ENCODE measurements at regions not wholly inside any gene's neighbourhood (a gene's known extent, or its start where the extent isn't known, plus 50 kb on each side); places are given as distances from the start of the nearest gene placed in this dataset.

GRCh38 chr2:176936410-176936809 is 276.2 kb upstream of the HNRNPA3 start:
- in situ Hi-C loops (cut with HindIII; ENCODE audit: extremely low pct_ligation_motif_present, low pct_unique_long_range_greater_than_20kb): no loop called here

More at GRCh38 chr2:176936410-176936809, 276.2 kb upstream of the HNRNPA3 start:
- ATAC-seq (no peak), DNase-seq (ENCODE audit: low spot score) (no peak), FAIRE-seq (no peak)
- H2AFZ ChIP-seq (ENCODE audit: low read length): no peak overlapping the region
- no peaks in the 10 kb centered on the region for H3K36me3 ChIP-seq (replicated peaks in 1 of 2; ENCODE audit: control insufficient read depth in 1 of 2, insufficient read depth in 2 of 2, low read length in 2 of 2)
- ChIA-PET POLR2A (no interaction called here), CTCF (ENCODE audit: low intra/inter-chr PET ratio, low total read pairs) (no interaction called here)
- TF ChIP-seq NFIC (IDR thresholded peaks at IDR 0.05; ENCODE audit: low read length) (no peak), ETV6 (CRISPR knock-in tag; conservative IDR thresholded peaks at IDR 0.05) (no peak), KDM2A (CRISPR knock-in tag; IDR thresholded peaks at IDR 0.05; ENCODE audit: borderline replicate concordance, low read depth) (no peak), SUZ12 (IDR thresholded peaks at IDR 0.05; ENCODE audit: low read depth, low read length) (no peak), GATAD2A (CRISPR knock-in tag; IDR thresholded peaks at IDR 0.05) (no peak), NR1H2 (CRISPR knock-in tag; IDR thresholded peaks at IDR 0.05; ENCODE audit: borderline replicate concordance, low read depth) (no peak), IRX3 (CRISPR knock-in tag; IDR thresholded peaks at IDR 0.05; ENCODE audit: borderline replicate concordance, low read depth) (no peak), ZNF746 (CRISPR knock-in tag; IDR thresholded peaks at IDR 0.05) (no peak), FOXO1 (CRISPR knock-in tag; IDR thresholded peaks at IDR 0.05) (no peak), SNAPC4 (CRISPR knock-in tag; IDR thresholded peaks at IDR 0.05) (no peak), ZSCAN25 (CRISPR knock-in tag; IDR thresholded peaks at IDR 0.05) (no peak)
- no TSS peak for BruUV-seq (replicated peaks)
- no peak overlapping the region for H3K9ac ChIP-seq (ENCODE audit: insufficient read depth, low read depth, low read length)
- intact Hi-C loops (cut with micrococcal nuclease; ENCODE audit: unreplicated experiment): no loop called here
- H3K27me3 ChIP-seq (ENCODE audit: control insufficient read depth in 1 of 2, insufficient read depth in 2 of 2, low read length in 2 of 2): peaks cover 0 to 19% of the 10 kb centered on the region in 2 experiments; a peak in 3 of 5 replicates
- H3K27ac ChIP-seq (ENCODE audit: extremely low read length, insufficient read depth, low read length): no peak overlapping the region
- H3K4me2 ChIP-seq (ENCODE audit: low read depth, low read length): no peak overlapping the region
- H3K4me3 ChIP-seq (replicated peaks in 1 of 3; ENCODE audit: insufficient read depth in 1 of 3, low read depth in 2 of 3, low read length in 3 of 3): no peak overlapping the region
- H4K20me1 ChIP-seq (ENCODE audit: insufficient read depth, low read length): no peaks in the 10 kb centered on the region
- no peaks in the 10 kb centered on the region for H3K4me1 ChIP-seq (ENCODE audit: insufficient read depth, low read length)
- 1% methylated on average over 3 of the region's 3 CpGs for WGBS (ENCODE audit: low lambda C conversion rate)
- no peaks in the 10 kb centered on the region for H3K79me2 ChIP-seq (ENCODE audit: insufficient read depth, low read length)
- no peaks in the 10 kb centered on the region for H3K9me3 ChIP-seq (ENCODE audit: low read length)

Measured in HepG2 (cell line).